Adrenal gland (tissue), 9 donors: ENCODE measurements at regions not wholly inside any gene's neighbourhood (a gene's known extent, or its start where the extent isn't known, plus 50 kb on each side); places are given as distances from the start of the nearest gene placed in this dataset.

ENCODE experiments used
- DNase-seq, 7 donors: peaks; one replicate each; pipeline ENCODE4 v3.0.0-alpha.2; 2019 to 2020
- H3K27ac ChIP-seq, 5 donors: fragments of 200-600 bp; sonication (generic) in 4 of 5; 1 replicate in 3 of 5; 2 replicates in 2 of 5; pipeline versions ENCODE4 v1.5.1 to v1.8.0; 2016 to 2020; ENCODE audit warnings: mild to moderate bottlenecking in 1 of 5
- H3K27me3 ChIP-seq: fragments of 200-600 bp; 2 replicates; pipeline ENCODE4 v1.8.0; 2021
- H3K36me3 ChIP-seq, 2 donors: fragments of 200-600 bp; replicated peaks in 1 of 2; 1 replicate in 1 of 2; 2 replicates in 1 of 2; pipeline versions ENCODE4 v1.5.1 to v1.8.0; 2018 to 2022
- H3K4me1 ChIP-seq, 2 donors: fragments of 200-600 bp; replicated peaks in 1 of 2; 1 replicate in 1 of 2; 2 replicates in 1 of 2; pipeline versions ENCODE4 v1.5.1 to v1.8.0; 2018 to 2021
- H3K4me3 ChIP-seq, 4 donors: fragments of 200-600 bp; sonication (generic) in 3 of 4; one replicate each; pipeline ENCODE4 v1.5.1; 2016 to 2018
- H3K9me3 ChIP-seq, 3 donors: fragments of 200-600 bp; sonication (generic) in 1 of 3; replicated peaks in 1 of 3; 1 replicate in 2 of 3; 2 replicates in 1 of 3; pipeline versions ENCODE4 v1.5.1 to v1.8.0; 2016 to 2021
- CTCF ChIP-seq, 6 experiments: fragments of 450-650 bp in 4 of 6; fragments of 200-600 bp in 2 of 6; sonication (generic) in 1 of 6; IDR thresholded peaks; 1 replicate in 5 of 6; 2 replicates in 1 of 6; pipeline versions ENCODE4 v1.5.1 to v1.8.0; 2016 to 2021; ENCODE audit warnings: antibody characterized with exemption in 6 of 6, mild to moderate bottlenecking in 2 of 6, moderate library complexity in 1 of 6
- POLR2A ChIP-seq, 2 donors: fragments of 450-650 bp; IDR thresholded peaks; one replicate each; pipeline ENCODE4 v1.6.1; 2017; ENCODE audit warnings: antibody characterized with exemption in 2 of 2, mild to moderate bottlenecking in 2 of 2, moderate library complexity in 1 of 2
- WGBS, 4 donors: extraction: QIAGEN DNeasy Blood & Tissue Kit in 2 of 4; methylation state at CpG; one replicate each; pipeline versions ENCODE4 v1.1.5 to v1.1.7; 2013 to 2017; 5-methylcytosine and 5-hydroxymethylcytosine counted together
- intact Hi-C, 2 donors: fragments of 100-400 bp; cut with DNase I; formaldehyde crosslinking; loops; one replicate each; pipeline versions ENCODE4 v1.14.1 to v1.15.0; 2022 to 2023
- donor health status: healthy with polysubstance abuse.
- donor health status: Bipolar disorder and iron deficiency.
- donor health status: DM: yes; HTN: yes; CAD: no.
- donor health status: DM: no; HTN: no; CAD: no.
- donor health status: DM: no; HTN: no; CAD: no.

- DNase-seq, result no peak
- H3K27me3 ChIP-seq, result no peaks in the 10 kb centered on the region
- H3K4me3 ChIP-seq, result no peak overlapping the region
- WGBS, 4 donors, result 73 to 78% (median 76%) methylated on average over 3 of the region's 3 CpGs
- H3K27ac ChIP-seq, result no peak overlapping the region
- intact Hi-C loops, result no loop called here
- TF ChIP-seq CTCF (IDR thresholded peaks at IDR 0.05) (no peak), POLR2A (IDR thresholded peaks at IDR 0.05) (no peak)
- H3K9me3 ChIP-seq, result no peaks in the 10 kb centered on the region
- no peaks in the 10 kb centered on the region for H3K36me3 ChIP-seq
- H3K4me1 ChIP-seq, result no peaks in the 10 kb centered on the region
Observed at GRCh38 chr18:39241534-39241933, 1675.9 kb upstream of the CELF4 start.

GRCh38 chr18:39238981-39239660, 1673.5 kb upstream of the CELF4 start:
- H3K36me3 ChIP-seq, result no peaks in the 10 kb centered on the region
- intact Hi-C loops, result no loop called here
- TF ChIP-seq POLR2A (IDR thresholded peaks at IDR 0.05), result no peak
- TF ChIP-seq CTCF (IDR thresholded peaks at IDR 0.05), result no peak
- H3K9me3 ChIP-seq, result no peaks in the 10 kb centered on the region
- H3K4me1 ChIP-seq, result no peaks in the 10 kb centered on the region
- DNase-seq, result no peak
- no peak overlapping the region for H3K4me3 ChIP-seq
- no peaks in the 10 kb centered on the region for H3K27me3 ChIP-seq
- no peak overlapping the region for H3K27ac ChIP-seq
- WGBS, 4 donors, result 78 to 87% (median 82%) methylated on average over 5 of the region's 5 CpGs

- H3K4me1 ChIP-seq, result no peaks in the 10 kb centered on the region
- TF ChIP-seq POLR2A (IDR thresholded peaks at IDR 0.05), result no peak
- no peak for TF ChIP-seq CTCF (IDR thresholded peaks at IDR 0.05)
- H3K4me3 ChIP-seq, result no peak overlapping the region
- WGBS, 4 donors, result 82 to 93% (median 90%) methylated on average over 3 to 19 of the region's 19 CpGs
- DNase-seq, result no peak
- H3K27ac ChIP-seq, result no peak overlapping the region
- intact Hi-C loops, result no loop called here
- no peaks in the 10 kb centered on the region for H3K36me3 ChIP-seq
- no peaks in the 10 kb centered on the region for H3K9me3 ChIP-seq
- no peaks in the 10 kb centered on the region for H3K27me3 ChIP-seq
Observed at GRCh38 chr18:39235118-39235719, 1669.6 kb upstream of the CELF4 start.

- no peaks in the 10 kb centered on the region for H3K36me3 ChIP-seq
- WGBS, 4 donors, result 82 to 91% (median 85%) methylated on average over 5 to 8 of the region's 8 CpGs
- H3K9me3 ChIP-seq, result no peaks in the 10 kb centered on the region
- no peak for DNase-seq
- intact Hi-C loops, result no loop called here
- no peak overlapping the region for H3K27ac ChIP-seq
- H3K4me3 ChIP-seq, result no peak overlapping the region
- H3K4me1 ChIP-seq, result no peaks in the 10 kb centered on the region
- TF ChIP-seq CTCF (IDR thresholded peaks at IDR 0.05) (no peak), POLR2A (IDR thresholded peaks at IDR 0.05) (no peak)
- no peaks in the 10 kb centered on the region for H3K27me3 ChIP-seq
Observed at GRCh38 chr18:39232937-39233336, 1667.3 kb upstream of the CELF4 start.
